ENCODE measurements at regions not wholly inside any gene's neighbourhood (a gene's known extent, or its start where the extent isn't known, plus 50 kb on each side); places are given as distances from the start of the nearest gene placed in this dataset.
"Not testable (repeated sequence)": the region's sequence is repeated elsewhere in the genome, so short reads cannot be mapped to it uniquely, and the experiment has no call there.

GRCh38 chr10:33883881-33884280 is 549.4 kb upstream of the NRP1 start:
- Mint-ChIP-seq H3K4me1 (no peaks in the 10 kb centered on the region), H3K9me3 (peaks cover 0 to 9% (median 7%) of the 10 kb centered on the region in 3 donors), H3K36me3 (no peaks in the 10 kb centered on the region), H3K27me3 (no peaks in the 10 kb centered on the region), H3K27ac (no peak overlapping the region), H3K4me3 (no peak overlapping the region)

DNA sequence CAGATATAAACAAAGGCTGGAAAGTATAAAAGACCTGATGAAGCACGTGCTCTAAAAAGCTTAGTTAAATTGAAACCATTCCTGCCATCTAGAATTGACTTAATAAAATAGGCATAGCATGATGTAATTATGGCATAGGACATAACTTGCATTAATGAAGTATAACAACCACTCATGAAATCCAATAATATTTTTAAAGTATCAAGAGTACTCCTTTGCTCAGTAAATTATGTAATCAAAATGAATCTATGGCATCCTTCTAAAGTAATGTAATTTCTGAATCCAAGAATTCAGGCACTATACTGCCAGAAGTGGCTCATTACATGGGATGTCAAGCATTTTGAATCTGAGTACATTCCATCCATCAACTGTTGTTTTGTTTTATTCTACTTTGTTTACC is 548.5 kb upstream of the NRP1 start:
- H3K27ac Mint-ChIP-seq, result no peak overlapping the region
- no peaks in the 10 kb centered on the region for H3K4me1 Mint-ChIP-seq
- H3K9me3 Mint-ChIP-seq, result peaks cover 0 to 9% (median 7%) of the 10 kb centered on the region in 3 donors
- no peaks in the 10 kb centered on the region for H3K27me3 Mint-ChIP-seq
- no peak overlapping the region for H3K4me3 Mint-ChIP-seq
- no peaks in the 10 kb centered on the region for H3K36me3 Mint-ChIP-seq

DNA sequence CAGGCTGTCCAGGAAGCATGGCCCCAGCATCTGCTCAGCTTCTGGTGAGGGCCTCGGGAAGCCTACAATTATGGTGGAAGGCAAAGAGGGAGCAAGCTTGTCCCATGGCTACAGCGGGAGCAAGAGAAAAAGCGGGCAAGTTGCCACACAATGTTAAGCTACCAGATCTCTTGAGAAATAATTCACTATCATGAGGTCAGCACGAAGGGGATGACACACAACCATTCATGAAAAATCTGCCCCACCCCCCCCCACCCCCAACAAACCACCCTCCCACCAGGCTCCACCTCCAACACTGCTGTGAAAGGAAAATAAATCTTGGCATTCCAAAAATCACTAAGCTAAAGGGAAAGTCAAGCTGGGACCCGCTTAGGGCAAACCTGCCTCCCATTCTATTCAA is 545.8 kb upstream of the NRP1 start:
- H3K9me3 Mint-ChIP-seq, result peaks cover 0 to 14% (median 9%) of the 10 kb centered on the region in 3 donors
- no peaks in the 10 kb centered on the region for H3K36me3 Mint-ChIP-seq
- H3K4me3 Mint-ChIP-seq, result no peak overlapping the region
- H3K27me3 Mint-ChIP-seq, result no peaks in the 10 kb centered on the region
- H3K27ac Mint-ChIP-seq, result no peak overlapping the region
- H3K4me1 Mint-ChIP-seq, result no peaks in the 10 kb centered on the region

GRCh38 chr10:33878238-33878786 is 543.8 kb upstream of the NRP1 start:
- no peaks in the 10 kb centered on the region for H3K4me1 Mint-ChIP-seq
- no peak overlapping the region for H3K27ac Mint-ChIP-seq
- peaks cover 0 to 14% (median 7%) of the 10 kb centered on the region in 3 donors for H3K9me3 Mint-ChIP-seq
- no peaks in the 10 kb centered on the region for H3K36me3 Mint-ChIP-seq
- no peak overlapping the region for H3K4me3 Mint-ChIP-seq
- H3K27me3 Mint-ChIP-seq, result no peaks in the 10 kb centered on the region

GRCh38 chr10:33876584-33877400 is 542.3 kb upstream of the NRP1 start:
- peaks cover 2 to 13% (median 7%) of the 10 kb centered on the region in 3 donors for H3K9me3 Mint-ChIP-seq
- H3K4me1 Mint-ChIP-seq, result no peaks in the 10 kb centered on the region
- H3K4me3 Mint-ChIP-seq, result no peak overlapping the region
- H3K27me3 Mint-ChIP-seq, result no peaks in the 10 kb centered on the region
- no peaks in the 10 kb centered on the region for H3K36me3 Mint-ChIP-seq
- no peak overlapping the region for H3K27ac Mint-ChIP-seq

DNA sequence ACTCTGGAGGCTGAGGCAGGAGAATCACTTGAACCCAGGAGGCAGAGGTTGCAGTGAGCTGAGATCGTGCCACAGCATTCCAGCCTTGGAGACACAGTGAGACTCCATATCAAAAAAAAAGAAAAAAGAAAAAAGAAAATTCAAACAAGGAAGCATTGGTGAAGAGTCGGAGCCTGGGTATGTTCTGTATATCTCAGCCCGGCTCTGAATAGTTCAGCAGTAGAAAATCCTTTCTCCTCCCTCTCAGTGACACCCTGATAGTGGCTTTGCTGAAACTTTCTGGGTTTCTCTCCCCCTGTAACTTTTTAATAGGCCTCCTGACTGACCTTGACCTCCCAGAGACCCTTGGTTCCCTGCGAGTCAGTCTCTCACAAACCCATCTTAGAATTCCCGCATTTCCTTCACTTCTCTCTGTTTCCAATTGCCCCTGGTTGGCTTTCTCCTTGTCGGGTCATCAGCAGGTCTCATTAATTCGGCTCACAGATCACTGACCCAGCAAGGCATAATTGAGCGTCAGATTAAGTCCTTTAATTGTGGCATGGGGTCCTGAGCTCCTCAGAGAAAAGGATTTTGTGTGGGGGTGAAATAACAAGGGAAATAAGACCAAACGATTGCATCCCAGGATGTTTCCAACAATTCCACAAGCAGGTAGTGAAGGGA is 541.6 kb upstream of the NRP1 start:
- Mint-ChIP-seq H3K4me1 (no peaks in the 10 kb centered on the region), H3K36me3 (no peaks in the 10 kb centered on the region), H3K27me3 (no peaks in the 10 kb centered on the region), H3K27ac (no peak overlapping the region), H3K9me3 (peaks cover 2 to 9% (median 5%) of the 10 kb centered on the region in 3 donors), H3K4me3 (no peak overlapping the region)

GRCh38 chr10:33871061-33871956 is 536.8 kb upstream of the NRP1 start:
- Mint-ChIP-seq H3K36me3 (no peaks in the 10 kb centered on the region), H3K4me3 (no peak overlapping the region), H3K9me3 (peaks cover 0 to 4% (median 0%) of the 10 kb centered on the region in 3 donors), H3K27ac (no peak overlapping the region), H3K4me1 (no peaks in the 10 kb centered on the region), H3K27me3 (no peaks in the 10 kb centered on the region)

DNA sequence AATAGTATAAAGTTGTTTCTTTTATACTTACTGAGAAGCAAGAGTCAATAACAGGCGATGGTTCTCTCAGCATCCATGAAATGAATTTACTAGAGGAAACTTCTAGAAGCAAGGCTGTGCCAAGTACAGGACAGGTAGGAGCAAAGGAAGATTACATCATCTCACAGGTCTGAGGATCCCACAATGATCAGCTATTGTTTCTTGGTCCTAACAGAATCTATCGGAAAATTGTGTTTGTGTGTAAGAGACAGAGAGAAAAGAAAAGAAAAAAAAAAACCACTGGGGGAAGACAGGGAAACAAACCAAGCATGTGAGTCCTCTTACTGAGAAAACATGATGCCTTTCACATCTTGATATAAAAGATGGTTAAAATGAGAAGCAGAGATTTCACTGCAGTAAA is 535.0 kb upstream of the NRP1 start:
- Mint-ChIP-seq H3K9me3 (peaks cover 0 to 6% (median 3%) of the 10 kb centered on the region in 3 donors), H3K4me3 (no peak overlapping the region), H3K27me3 (no peaks in the 10 kb centered on the region)

GRCh38 chr10:33869028-33869427 is 534.6 kb upstream of the NRP1 start:
- Mint-ChIP-seq H3K4me3 (no peak overlapping the region), H3K27me3 (no peaks in the 10 kb centered on the region), H3K4me1 (no peaks in the 10 kb centered on the region), H3K36me3 (no peaks in the 10 kb centered on the region), H3K9me3 (peaks cover 0 to 6% (median 3%) of the 10 kb centered on the region in 3 donors), H3K27ac (no peak overlapping the region)

More for the DNA sequence above, 535.0 kb upstream of the NRP1 start:
- Mint-ChIP-seq H3K4me1 (no peaks in the 10 kb centered on the region), H3K27ac (no peak overlapping the region), H3K36me3 (no peaks in the 10 kb centered on the region)

DNA sequence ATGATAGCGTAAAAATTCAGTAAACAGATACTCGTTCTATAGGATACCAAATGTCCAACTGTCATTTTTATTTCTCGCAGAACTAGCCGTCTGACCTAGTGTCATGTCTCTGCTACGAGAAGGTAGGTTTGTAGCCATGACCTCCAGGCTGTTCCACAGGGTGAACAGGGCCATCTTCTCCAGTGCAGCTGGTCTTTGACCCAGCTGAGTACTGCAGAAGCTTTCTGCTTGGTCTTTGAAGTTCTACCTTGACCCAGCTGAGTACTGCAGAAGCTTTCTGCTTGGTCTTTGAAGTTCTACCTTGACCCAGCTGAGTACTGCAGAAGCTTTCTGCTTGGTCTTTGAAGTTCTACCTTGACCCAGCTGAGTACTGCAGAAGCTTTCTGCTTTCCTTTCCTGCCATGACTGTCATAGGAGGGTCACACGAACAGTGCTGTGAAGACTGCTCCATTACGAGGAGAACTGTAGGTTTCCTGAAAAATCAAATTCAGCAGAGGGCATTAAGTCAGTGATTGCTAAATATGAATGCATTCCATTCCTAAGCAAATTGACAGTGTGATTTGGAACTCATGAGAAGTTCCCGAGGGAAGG is 532.8 kb upstream of the NRP1 start:
- not testable (repeated sequence) for H3K27me3 Mint-ChIP-seq, H3K4me3 Mint-ChIP-seq, H3K27ac Mint-ChIP-seq, H3K4me1 Mint-ChIP-seq, H3K36me3 Mint-ChIP-seq, H3K9me3 Mint-ChIP-seq

- no peaks in the 10 kb centered on the region for H3K4me1 Mint-ChIP-seq
- H3K4me3 Mint-ChIP-seq, result no peak overlapping the region
- peaks cover 3 to 4% (median 3%) of the 10 kb centered on the region in 3 donors for H3K9me3 Mint-ChIP-seq
- no peak overlapping the region for H3K27ac Mint-ChIP-seq
- H3K27me3 Mint-ChIP-seq, result no peaks in the 10 kb centered on the region
- H3K36me3 Mint-ChIP-seq, result no peaks in the 10 kb centered on the region
Observed at GRCh38 chr10:33863352-33863751, 528.9 kb upstream of the NRP1 start.

GRCh38 chr10:33862536-33863105 is 528.2 kb upstream of the NRP1 start:
- Mint-ChIP-seq H3K4me3 (no peak overlapping the region), H3K36me3 (no peaks in the 10 kb centered on the region), H3K4me1 (no peaks in the 10 kb centered on the region), H3K27ac (no peak overlapping the region), H3K27me3 (no peaks in the 10 kb centered on the region), H3K9me3 (peaks cover 3 to 4% (median 3%) of the 10 kb centered on the region in 3 donors)

GRCh38 chr10:33861833-33862232 is 527.4 kb upstream of the NRP1 start:
- H3K27ac Mint-ChIP-seq, result no peak overlapping the region
- H3K4me3 Mint-ChIP-seq, result no peak overlapping the region
- no peaks in the 10 kb centered on the region for H3K4me1 Mint-ChIP-seq
- no peaks in the 10 kb centered on the region for H3K36me3 Mint-ChIP-seq
- H3K9me3 Mint-ChIP-seq, result peaks cover 2 to 4% (median 3%) of the 10 kb centered on the region in 3 donors
- no peaks in the 10 kb centered on the region for H3K27me3 Mint-ChIP-seq

- Mint-ChIP-seq H3K4me3 (no peak overlapping the region), H3K36me3 (no peaks in the 10 kb centered on the region), H3K27me3 (no peaks in the 10 kb centered on the region), H3K27ac (no peak overlapping the region), H3K9me3 (peaks cover 2 to 4% (median 3%) of the 10 kb centered on the region in 3 donors), H3K4me1 (no peaks in the 10 kb centered on the region)
Observed at GRCh38 chr10:33861016-33861704, 526.7 kb upstream of the NRP1 start.
